HCT116 (cell line): ENCODE measurements at regions not wholly inside any gene's neighbourhood (a gene's known extent, or its start where the extent isn't known, plus 50 kb on each side); places are given as distances from the start of the nearest gene placed in this dataset.

Source experiments
- ATAC-seq: fragments of 200-7000 bp; cut with Tn5 transposase; 2 replicates; pipeline ENCODE4 v1.9.1; 2020; ENCODE audit warnings: mild to moderate bottlenecking, moderate library complexity
- BruUV-seq: library from RNA; stranded (reverse); fragments of 400-500 nt; replicated peaks from 2 replicates; lab custom pipeline; 2021; lab: Mats Ljungman, UMichigan
- CTCF ChIA-PET: fragments of 300-600 bp; sonication (Branson Sonifier 250); formaldehyde crosslinking; loops from one replicate; lab custom pipeline; 2021; ENCODE audit warnings: antibody characterized with exemption; lab: Charles Lee
- POLR2A ChIA-PET: fragments of 300-600, 350-600 bp; sonication (Branson Sonifier 250); formaldehyde crosslinking; loops from one replicate; lab custom pipeline; 2021; ENCODE audit warnings: antibody characterized with exemption; lab: Charles Lee
- RAD21 ChIA-PET, 2 experiments: fragments of 300-600 bp; sonication (Branson Sonifier 250); formaldehyde crosslinking; loops; one replicate each; lab custom pipeline; 2023; ENCODE audit warnings: low total read pairs in 2 of 2; ENCODE audit not compliant: uncharacterized antibody in 2 of 2, unreplicated experiment in 2 of 2, low non-redundant PET in 1 of 2; lab: Charles Lee
- DNase-seq: peaks from one replicate; pipeline ENCODE4 v3.0.0-alpha.2; 2010; ENCODE audit warnings: low read depth, low spot score
- H2AFZ ChIP-seq: fragments of 200-600 bp; shearing (Covaris generic), sonication (generic); 2 replicates; pipeline ENCODE4 v1.6.1; 2017; ENCODE audit warnings: low read depth, mixed run types, mixed read lengths, antibody characterized with exemption, low read length; ENCODE audit not compliant: poor library complexity, severe bottlenecking
- H3K27ac ChIP-seq: 2 replicates; pipeline ENCODE4 v1.5.1; 2012; ENCODE audit warnings: low read depth, low read length
- H3K27me3 ChIP-seq: fragments of 200-600 bp; sonication (generic); 2 replicates; pipeline ENCODE4 v1.6.1; 2016; ENCODE audit warnings: mixed run types, low read length, mixed read lengths; ENCODE audit not compliant: insufficient read depth
- H3K36me3 ChIP-seq, 2 experiments: fragments of 200-500 bp in 1 of 2; fragments of 200-600 bp in 1 of 2; sonication (Bioruptor generic) in 1 of 2; sonication (generic) in 1 of 2; 2 replicates each; pipeline versions ENCODE4 v1.5.1 to v1.6.1; 2014 to 2016; ENCODE audit warnings: low read length in 2 of 2, inconsistent platforms in 1 of 2, mixed read lengths in 1 of 2, mixed run types in 1 of 2; ENCODE audit not compliant: insufficient read depth in 2 of 2, control insufficient read depth in 1 of 2
- H3K4me1 ChIP-seq, 2 experiments: fragments of 200-600 bp in 1 of 2; sonication (generic) in 1 of 2; 2 replicates each; pipeline versions ENCODE4 v1.5.1 to v1.6.1; 2012 to 2017; ENCODE audit warnings: low read length in 2 of 2, inconsistent platforms in 1 of 2, mild to moderate bottlenecking in 1 of 2, mixed read lengths in 1 of 2, mixed run types in 1 of 2, moderate library complexity in 1 of 2; ENCODE audit not compliant: insufficient read depth in 2 of 2, control insufficient read depth in 1 of 2
- H3K4me2 ChIP-seq: fragments of 200-600 bp; sonication (generic); 2 replicates; pipeline ENCODE4 v1.6.1; 2017; ENCODE audit warnings: mixed run types, low read length, mixed read lengths
- H3K4me3 ChIP-seq, 2 experiments: fragments of 200-600 bp in 1 of 2; sonication (generic) in 1 of 2; replicated peaks in 1 of 2; 2 replicates each; pipeline ENCODE4 v1.5.1; 2011 to 2016; ENCODE audit warnings: low read length in 2 of 2, control low read depth in 1 of 2, low read depth in 1 of 2, mild to moderate bottlenecking in 1 of 2, mixed read lengths in 1 of 2, mixed run types in 1 of 2
- H3K79me2 ChIP-seq: fragments of 200-600 bp; sonication (generic); 2 replicates; pipeline ENCODE4 v1.6.1; 2017; ENCODE audit warnings: mild to moderate bottlenecking, mixed run types, low read length, moderate library complexity, mixed read lengths; ENCODE audit not compliant: insufficient read depth
- H3K9ac ChIP-seq: fragments of 200-600 bp; sonication (generic); 2 replicates; pipeline ENCODE4 v1.6.1; 2016; ENCODE audit warnings: low read length, mixed read lengths
- H3K9me2 ChIP-seq: fragments of 200-600 bp; sonication (generic), shearing (Covaris generic); 2 replicates; pipeline ENCODE4 v1.6.1; 2017; ENCODE audit warnings: mixed run types, mild to moderate bottlenecking, moderate library complexity; ENCODE audit not compliant: insufficient read depth
- H3K9me3 ChIP-seq, 2 experiments: fragments of 200-500 bp in 1 of 2; fragments of 200-600 bp in 1 of 2; sonication (Bioruptor generic) in 1 of 2; sonication (generic) in 1 of 2; 2 replicates each; pipeline ENCODE4 v1.6.1; 2014 to 2017; ENCODE audit warnings: low read length in 2 of 2, mixed read lengths in 2 of 2, inconsistent platforms in 1 of 2, low read depth in 1 of 2, mild to moderate bottlenecking in 1 of 2, mixed run types in 1 of 2, moderate library complexity in 1 of 2; ENCODE audit not compliant: control insufficient read depth in 1 of 2, insufficient read depth in 1 of 2
- H4K20me1 ChIP-seq: fragments of 200-600 bp; sonication (generic), shearing (Covaris generic); 2 replicates; pipeline ENCODE4 v1.6.1; 2017; ENCODE audit warnings: mixed run types, mild to moderate bottlenecking, moderate library complexity; ENCODE audit not compliant: insufficient read depth
- ATF3 ChIP-seq: IDR thresholded peaks from 2 replicates; pipeline ENCODE4 v1.6.1; 2012
- CBX3 ChIP-seq: IDR thresholded peaks from 2 replicates; pipeline ENCODE4 v1.6.1; 2012; ENCODE audit warnings: low read depth
- CEBPB ChIP-seq: IDR thresholded peaks from 2 replicates; pipeline ENCODE4 v1.6.1; 2012; ENCODE audit warnings: low read depth
- EGR1 ChIP-seq: IDR thresholded peaks from 2 replicates; pipeline ENCODE4 v1.6.1; 2012; ENCODE audit warnings: low read depth
- ELF1 ChIP-seq: IDR thresholded peaks from 2 replicates; pipeline ENCODE4 v1.6.1; 2012; ENCODE audit warnings: low read depth, borderline replicate concordance
- EZH2 ChIP-seq: fragments of 200-600 bp; sonication (generic); IDR thresholded peaks from 2 replicates; pipeline ENCODE4 v1.6.1; 2017; ENCODE audit warnings: antibody characterized with exemption, mixed run types
- EZH2phosphoT487 ChIP-seq: fragments of 200-600 bp; IDR thresholded peaks from 2 replicates; pipeline ENCODE4 v1.6.1; 2018; ENCODE audit warnings: antibody characterized with exemption, borderline replicate concordance
- JUND ChIP-seq: IDR thresholded peaks from 2 replicates; pipeline ENCODE4 v1.6.1; 2012
- POLR2A ChIP-seq: IDR thresholded peaks from 2 replicates; pipeline ENCODE4 v1.7.0; 2011; ENCODE audit warnings: borderline replicate concordance; ENCODE audit not compliant: insufficient read depth, insufficient read length; ENCODE audit errors: extremely low read depth
- POLR2AphosphoS5 ChIP-seq: IDR thresholded peaks from 2 replicates; pipeline ENCODE4 v1.6.1; 2011; ENCODE audit warnings: mild to moderate bottlenecking, low read depth, low read length, moderate library complexity
- RAD21 ChIP-seq: IDR thresholded peaks from 2 replicates; pipeline ENCODE4 v1.6.1; 2012; ENCODE audit warnings: low read depth, mild to moderate bottlenecking
- REST ChIP-seq: IDR thresholded peaks from 2 replicates; pipeline ENCODE4 v1.6.1; 2012; ENCODE audit warnings: low read depth
- SP1 ChIP-seq: IDR thresholded peaks from 2 replicates; pipeline ENCODE4 v1.6.1; 2012; ENCODE audit warnings: low read depth
- SRF ChIP-seq: IDR thresholded peaks from 2 replicates; pipeline ENCODE4 v1.6.1; 2012; ENCODE audit warnings: low read depth
- YY1 ChIP-seq: IDR thresholded peaks from 2 replicates; pipeline ENCODE4 v1.6.1; 2011; ENCODE audit warnings: low read length, low read depth, moderate library complexity, mild to moderate bottlenecking; ENCODE audit not compliant: insufficient replicate concordance; ENCODE audit errors: extremely low read depth
- ZFX ChIP-seq: fragments of 450-650 bp; IDR thresholded peaks from 2 replicates; pipeline ENCODE4 v1.6.1; 2017
- ZNF274 ChIP-seq: fragments of 200-500 bp; sonication (Bioruptor generic); IDR thresholded peaks from 2 replicates; pipeline ENCODE4 v1.6.1; 2014; ENCODE audit warnings: mild to moderate bottlenecking, low read depth, low read length, inconsistent platforms
- intact Hi-C: fragments of 100-400 bp; cut with micrococcal nuclease; formaldehyde crosslinking; loops from 2 replicates; pipeline ENCODE4 v1.10.0; 2022
- TF ChIP-seq, protein P1 (sequence below), 3 experiments: fragments of 200-600 bp in 1 of 3; sonication (generic) in 1 of 3; IDR thresholded peaks in 2 of 3; conservative IDR thresholded peaks in 1 of 3; 2 replicates each; pipeline ENCODE4 v1.5.1; 2012 to 2017; ENCODE audit warnings: low read depth in 2 of 3, low read length in 2 of 3, antibody characterized with exemption in 1 of 3, borderline replicate concordance in 1 of 3, control low read depth in 1 of 3, mild to moderate bottlenecking in 1 of 3, mixed read lengths in 1 of 3, mixed run types in 1 of 3, moderate library complexity in 1 of 3; ENCODE audit not compliant: insufficient read depth in 1 of 3
- TF ChIP-seq, protein P2 (sequence below): IDR thresholded peaks from 2 replicates; pipeline ENCODE4 v1.6.1; 2011; ENCODE audit warnings: mild to moderate bottlenecking, low read length, moderate library complexity; ENCODE audit not compliant: insufficient replicate concordance; ENCODE audit errors: extremely low read depth
- TF ChIP-seq, protein P3 (sequence below): IDR thresholded peaks from 2 replicates; pipeline ENCODE4 v1.6.1; 2012

DNA sequence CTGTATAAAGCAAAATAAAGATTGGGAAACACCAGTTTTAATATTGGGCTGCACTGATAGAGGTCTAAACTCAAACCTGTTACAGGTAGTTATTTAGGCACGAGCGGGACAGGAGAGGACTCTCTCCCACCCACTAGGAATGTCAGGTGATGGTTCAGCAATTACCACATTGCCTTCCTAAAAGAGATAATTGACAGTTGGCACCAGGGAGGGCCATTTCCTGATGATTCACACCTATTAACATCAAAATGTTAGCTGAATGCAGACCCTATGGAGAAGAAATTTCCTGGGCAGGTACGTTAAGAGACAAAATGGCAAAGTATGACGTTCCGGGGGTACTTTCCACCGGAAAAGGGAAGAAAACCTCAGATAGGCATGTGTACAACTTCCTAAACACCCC, 272.6 kb downstream of the SDHAF3 start:
- DNase-seq, result no peak
- H3K4me2 ChIP-seq, result no peak overlapping the region
- CTCF ChIA-PET, result no interaction called here
- no peak overlapping the region for H3K27ac ChIP-seq
- H3K36me3 ChIP-seq, result no peaks in the 10 kb centered on the region
- no peaks in the 10 kb centered on the region for H3K27me3 ChIP-seq
- no peak for ATAC-seq
- no TSS peak for BruUV-seq
- intact Hi-C loops, result loop anchor here (5.0 kb wide), 1 partner anchor 48 kb away; no protein-coding TSS in a partner anchor
- H3K9ac ChIP-seq, result no peak overlapping the region
- POLR2A ChIA-PET, result no interaction called here
- H4K20me1 ChIP-seq, result no peaks in the 10 kb centered on the region
- RAD21 ChIA-PET, result no interaction called here
- no peaks in the 10 kb centered on the region for H3K9me2 ChIP-seq
- no peak overlapping the region for H2AFZ ChIP-seq
- no peaks in the 10 kb centered on the region; a peak in 1 of 4 replicates for H3K4me1 ChIP-seq
- H3K4me3 ChIP-seq, result no peak overlapping the region
- no peaks in the 10 kb centered on the region for H3K79me2 ChIP-seq
- TF ChIP-seq ZNF274, result no peak
- no peak for TF ChIP-seq CEBPB
- no peak for TF ChIP-seq POLR2AphosphoS5
- TF ChIP-seq EZH2, result no peak
- no peak for TF ChIP-seq YY1
- no peak for TF ChIP-seq REST
- TF ChIP-seq SRF, result no peak
- no peak for TF ChIP-seq POLR2A
- TF ChIP-seq, protein P1, sequence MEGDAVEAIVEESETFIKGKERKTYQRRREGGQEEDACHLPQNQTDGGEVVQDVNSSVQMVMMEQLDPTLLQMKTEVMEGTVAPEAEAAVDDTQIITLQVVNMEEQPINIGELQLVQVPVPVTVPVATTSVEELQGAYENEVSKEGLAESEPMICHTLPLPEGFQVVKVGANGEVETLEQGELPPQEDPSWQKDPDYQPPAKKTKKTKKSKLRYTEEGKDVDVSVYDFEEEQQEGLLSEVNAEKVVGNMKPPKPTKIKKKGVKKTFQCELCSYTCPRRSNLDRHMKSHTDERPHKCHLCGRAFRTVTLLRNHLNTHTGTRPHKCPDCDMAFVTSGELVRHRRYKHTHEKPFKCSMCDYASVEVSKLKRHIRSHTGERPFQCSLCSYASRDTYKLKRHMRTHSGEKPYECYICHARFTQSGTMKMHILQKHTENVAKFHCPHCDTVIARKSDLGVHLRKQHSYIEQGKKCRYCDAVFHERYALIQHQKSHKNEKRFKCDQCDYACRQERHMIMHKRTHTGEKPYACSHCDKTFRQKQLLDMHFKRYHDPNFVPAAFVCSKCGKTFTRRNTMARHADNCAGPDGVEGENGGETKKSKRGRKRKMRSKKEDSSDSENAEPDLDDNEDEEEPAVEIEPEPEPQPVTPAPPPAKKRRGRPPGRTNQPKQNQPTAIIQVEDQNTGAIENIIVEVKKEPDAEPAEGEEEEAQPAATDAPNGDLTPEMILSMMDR (IDR thresholded peaks at IDR 0.05 in 2 of 3, conservative IDR thresholded peaks at IDR 0.05 in 1 of 3; ENCODE audit: borderline replicate concordance in 1 of 3, insufficient read depth in 1 of 3, low read depth in 2 of 3, low read length in 2 of 3), result no peak
- TF ChIP-seq, protein P2, sequence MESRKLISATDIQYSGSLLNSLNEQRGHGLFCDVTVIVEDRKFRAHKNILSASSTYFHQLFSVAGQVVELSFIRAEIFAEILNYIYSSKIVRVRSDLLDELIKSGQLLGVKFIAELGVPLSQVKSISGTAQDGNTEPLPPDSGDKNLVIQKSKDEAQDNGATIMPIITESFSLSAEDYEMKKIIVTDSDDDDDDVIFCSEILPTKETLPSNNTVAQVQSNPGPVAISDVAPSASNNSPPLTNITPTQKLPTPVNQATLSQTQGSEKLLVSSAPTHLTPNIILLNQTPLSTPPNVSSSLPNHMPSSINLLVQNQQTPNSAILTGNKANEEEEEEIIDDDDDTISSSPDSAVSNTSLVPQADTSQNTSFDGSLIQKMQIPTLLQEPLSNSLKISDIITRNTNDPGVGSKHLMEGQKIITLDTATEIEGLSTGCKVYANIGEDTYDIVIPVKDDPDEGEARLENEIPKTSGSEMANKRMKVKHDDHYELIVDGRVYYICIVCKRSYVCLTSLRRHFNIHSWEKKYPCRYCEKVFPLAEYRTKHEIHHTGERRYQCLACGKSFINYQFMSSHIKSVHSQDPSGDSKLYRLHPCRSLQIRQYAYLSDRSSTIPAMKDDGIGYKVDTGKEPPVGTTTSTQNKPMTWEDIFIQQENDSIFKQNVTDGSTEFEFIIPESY, result no peak
- TF ChIP-seq JUND, result no peak
- TF ChIP-seq RAD21, result no peak
- TF ChIP-seq SP1, result no peak
- TF ChIP-seq EGR1, result no peak
- TF ChIP-seq ELF1, result no peak
- TF ChIP-seq, protein P3, sequence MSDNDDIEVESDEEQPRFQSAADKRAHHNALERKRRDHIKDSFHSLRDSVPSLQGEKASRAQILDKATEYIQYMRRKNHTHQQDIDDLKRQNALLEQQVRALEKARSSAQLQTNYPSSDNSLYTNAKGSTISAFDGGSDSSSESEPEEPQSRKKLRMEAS, result no peak
- no peak for TF ChIP-seq EZH2phosphoT487
- TF ChIP-seq ATF3, result no peak
- no peak for TF ChIP-seq ZFX
- TF ChIP-seq CBX3, result no peak
- H3K9me3 ChIP-seq, result no peaks in the 10 kb centered on the region
